ENCODE measurements at regions not wholly inside any gene's neighbourhood (a gene's known extent, or its start where the extent isn't known, plus 50 kb on each side); places are given as distances from the start of the nearest gene placed in this dataset.
"Not testable (repeated sequence)": the region's sequence is repeated elsewhere in the genome, so short reads cannot be mapped to it uniquely, and the experiment has no call there.

DNA sequence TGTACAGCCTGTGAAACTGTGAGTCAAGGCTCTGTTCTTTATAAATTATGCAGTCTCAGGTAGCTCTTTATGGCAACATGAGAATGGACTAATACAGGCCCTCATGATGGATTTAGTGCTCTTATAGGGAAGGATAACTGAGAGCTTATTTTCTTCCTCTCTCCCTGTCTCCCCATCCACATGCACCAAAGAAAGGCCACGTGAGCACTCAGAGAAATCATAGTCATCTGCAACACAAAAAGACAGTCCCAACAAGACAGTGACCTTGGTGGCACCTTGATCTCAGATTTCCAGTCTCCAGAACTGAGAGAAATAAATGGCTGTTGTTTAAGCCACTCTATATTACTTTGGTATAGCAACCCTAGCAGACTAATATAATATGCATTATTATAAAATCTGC lies 2133.6 kb upstream of the ACO1 start:
- Histone ChIP-seq H3K4me1 (no peaks in the 10 kb centered on the region), H3K27ac (no peak overlapping the region), H3K27me3 (no peaks in the 10 kb centered on the region), H3K36me3 (no peaks in the 10 kb centered on the region), H3K4me3 (replicated peaks in 1 of 3) (no peak overlapping the region), H3K9me3 (no peaks in the 10 kb centered on the region)
- DNase-seq = no peak
- no peak for TF ChIP-seq POLR2A (IDR thresholded peaks at IDR 0.05)
- TF ChIP-seq, protein P1, sequence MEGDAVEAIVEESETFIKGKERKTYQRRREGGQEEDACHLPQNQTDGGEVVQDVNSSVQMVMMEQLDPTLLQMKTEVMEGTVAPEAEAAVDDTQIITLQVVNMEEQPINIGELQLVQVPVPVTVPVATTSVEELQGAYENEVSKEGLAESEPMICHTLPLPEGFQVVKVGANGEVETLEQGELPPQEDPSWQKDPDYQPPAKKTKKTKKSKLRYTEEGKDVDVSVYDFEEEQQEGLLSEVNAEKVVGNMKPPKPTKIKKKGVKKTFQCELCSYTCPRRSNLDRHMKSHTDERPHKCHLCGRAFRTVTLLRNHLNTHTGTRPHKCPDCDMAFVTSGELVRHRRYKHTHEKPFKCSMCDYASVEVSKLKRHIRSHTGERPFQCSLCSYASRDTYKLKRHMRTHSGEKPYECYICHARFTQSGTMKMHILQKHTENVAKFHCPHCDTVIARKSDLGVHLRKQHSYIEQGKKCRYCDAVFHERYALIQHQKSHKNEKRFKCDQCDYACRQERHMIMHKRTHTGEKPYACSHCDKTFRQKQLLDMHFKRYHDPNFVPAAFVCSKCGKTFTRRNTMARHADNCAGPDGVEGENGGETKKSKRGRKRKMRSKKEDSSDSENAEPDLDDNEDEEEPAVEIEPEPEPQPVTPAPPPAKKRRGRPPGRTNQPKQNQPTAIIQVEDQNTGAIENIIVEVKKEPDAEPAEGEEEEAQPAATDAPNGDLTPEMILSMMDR (IDR thresholded peaks at IDR 0.05) = no peak
- WGBS, 2 donors = 43 to 52% methylated on average over 1 of the region's 1 CpG
- intact Hi-C loops (cut with DNase I) = no loop called here

DNA sequence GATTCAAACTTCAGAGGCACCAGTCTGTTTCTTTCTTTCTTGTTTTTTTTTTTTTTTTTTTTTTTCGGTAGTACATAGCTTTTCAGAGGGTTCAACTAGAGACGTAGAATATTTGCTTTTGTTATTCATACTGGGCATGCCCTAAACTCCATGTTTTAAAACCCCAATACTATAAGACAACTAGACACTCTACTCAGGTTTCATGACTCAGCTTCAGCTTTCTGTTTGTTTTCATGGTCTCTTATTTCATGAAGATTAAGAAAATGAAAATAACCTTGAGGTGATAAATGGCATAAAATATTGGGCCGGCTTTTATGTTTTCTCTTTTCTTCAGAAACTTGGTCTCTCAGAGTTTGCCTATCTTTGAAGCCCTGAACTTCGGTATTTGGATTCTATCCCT lies 2126.3 kb upstream of the ACO1 start:
- intact Hi-C loops (cut with DNase I) = no loop called here
- no peak overlapping the region for H3K27ac ChIP-seq
- WGBS, 2 donors = 80 to 84% methylated on average over 4 of the region's 4 CpGs
- H3K4me1 ChIP-seq = no peaks in the 10 kb centered on the region
- no peak for TF ChIP-seq POLR2A (IDR thresholded peaks at IDR 0.05)
- H3K9me3 ChIP-seq = no peaks in the 10 kb centered on the region
- no peaks in the 10 kb centered on the region for H3K36me3 ChIP-seq
- no peak overlapping the region for H3K4me3 ChIP-seq (replicated peaks in 1 of 3)
- no peaks in the 10 kb centered on the region for H3K27me3 ChIP-seq
- DNase-seq = no peak

DNA sequence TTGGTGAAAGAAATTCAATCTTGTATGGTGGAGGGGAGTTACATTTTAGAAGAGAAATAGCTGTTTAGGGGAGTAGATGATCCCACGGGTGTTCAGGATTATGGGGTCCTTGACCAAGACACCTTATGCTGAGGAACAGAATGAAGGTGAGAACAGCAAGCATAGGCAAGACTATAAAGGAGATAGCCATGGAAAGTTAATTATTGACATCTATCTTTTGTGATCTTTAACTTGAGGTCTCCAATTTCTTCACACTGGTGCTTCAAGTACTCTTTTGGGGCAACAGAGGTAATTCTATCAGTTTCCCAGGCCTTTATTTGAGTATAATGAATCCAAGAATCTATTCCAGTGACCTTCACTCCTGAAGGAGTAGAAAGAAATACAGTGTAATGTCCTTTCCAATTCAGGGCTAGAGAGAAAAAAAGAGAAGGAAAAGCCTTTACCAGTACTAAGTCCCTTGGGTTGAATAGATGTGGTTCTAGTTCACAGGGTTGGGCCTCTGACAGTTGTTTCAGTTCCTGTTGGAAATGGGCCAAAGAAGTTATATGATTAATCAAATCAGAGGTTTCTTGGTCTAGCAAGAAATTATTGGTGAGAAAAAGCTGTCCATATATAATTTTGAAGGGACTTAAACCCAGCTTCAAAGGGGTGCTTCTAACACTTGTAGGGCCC lies 2104.1 kb upstream of the ACO1 start:
- 81 to 87% methylated on average over 1 of the region's 1 CpG for WGBS, 2 donors
- Histone ChIP-seq H3K9me3 (no peaks in the 10 kb centered on the region), H3K4me1 (no peaks in the 10 kb centered on the region), H3K27me3 (no peaks in the 10 kb centered on the region), H3K36me3 (no peaks in the 10 kb centered on the region), H3K27ac (no peak overlapping the region), H3K4me3 (replicated peaks in 1 of 3) (no peak overlapping the region)
- no peak for DNase-seq
- TF ChIP-seq POLR2A (IDR thresholded peaks at IDR 0.05) = no peak
- TF ChIP-seq, protein P1 (IDR thresholded peaks at IDR 0.05) = no peak
- intact Hi-C loops (cut with DNase I) = no loop called here

DNA sequence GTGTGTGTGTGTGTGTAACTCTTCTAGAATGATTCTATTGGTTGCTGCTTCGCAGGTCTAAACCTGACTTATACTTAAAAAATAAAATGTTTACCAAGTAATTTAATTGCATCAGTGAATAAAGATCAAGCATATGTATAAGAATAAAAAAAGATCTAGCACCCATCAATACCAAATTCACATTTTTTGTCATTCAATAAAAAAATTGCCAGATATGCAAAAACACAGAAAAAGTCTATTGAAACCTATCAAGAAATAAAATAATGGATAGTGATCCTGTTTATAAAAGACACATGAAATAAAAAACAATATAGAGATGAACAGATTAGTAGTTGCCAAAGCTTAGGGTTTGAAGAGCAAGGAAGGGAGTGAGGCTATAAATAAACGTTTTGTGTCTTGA lies 2095.0 kb upstream of the ACO1 start:
- 72 to 74% methylated on average over 2 of the region's 2 CpGs for WGBS, 2 donors
- H3K36me3 ChIP-seq = no peaks in the 10 kb centered on the region
- TF ChIP-seq POLR2A (IDR thresholded peaks at IDR 0.05) = no peak
- TF ChIP-seq, protein P1 (IDR thresholded peaks at IDR 0.05) = no peak
- intact Hi-C loops (cut with DNase I) = no loop called here
- no peaks in the 10 kb centered on the region for H3K4me1 ChIP-seq
- no peaks in the 10 kb centered on the region for H3K9me3 ChIP-seq
- no peak overlapping the region for H3K27ac ChIP-seq
- H3K27me3 ChIP-seq = no peaks in the 10 kb centered on the region
- no peak overlapping the region for H3K4me3 ChIP-seq (replicated peaks in 1 of 3)
- no peak for DNase-seq

DNA sequence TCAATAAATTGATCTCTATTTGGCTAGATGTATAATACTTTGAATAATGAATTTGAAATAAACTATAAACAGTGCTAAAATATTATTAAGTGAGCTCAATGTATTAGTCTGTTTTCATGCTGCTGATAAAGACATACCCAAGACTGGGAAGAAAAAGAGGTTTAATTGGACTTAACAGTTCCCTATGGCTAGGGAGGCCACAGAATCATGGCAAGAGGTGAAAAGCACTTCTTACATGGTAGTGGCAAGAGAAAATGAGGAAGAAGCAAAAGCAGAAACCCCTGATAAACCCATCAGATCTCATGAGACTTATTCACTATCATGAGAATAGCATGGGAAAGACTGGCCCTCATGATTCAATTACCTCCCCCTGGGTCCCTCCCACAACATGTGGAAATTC lies 2092.4 kb upstream of the ACO1 start:
- H3K27ac ChIP-seq; H3K4me3 ChIP-seq (replicated peaks in 1 of 3); DNase-seq; intact Hi-C loops (cut with DNase I); H3K27me3 ChIP-seq; H3K4me1 ChIP-seq; H3K9me3 ChIP-seq; H3K36me3 ChIP-seq: not testable (repeated sequence)

DNA sequence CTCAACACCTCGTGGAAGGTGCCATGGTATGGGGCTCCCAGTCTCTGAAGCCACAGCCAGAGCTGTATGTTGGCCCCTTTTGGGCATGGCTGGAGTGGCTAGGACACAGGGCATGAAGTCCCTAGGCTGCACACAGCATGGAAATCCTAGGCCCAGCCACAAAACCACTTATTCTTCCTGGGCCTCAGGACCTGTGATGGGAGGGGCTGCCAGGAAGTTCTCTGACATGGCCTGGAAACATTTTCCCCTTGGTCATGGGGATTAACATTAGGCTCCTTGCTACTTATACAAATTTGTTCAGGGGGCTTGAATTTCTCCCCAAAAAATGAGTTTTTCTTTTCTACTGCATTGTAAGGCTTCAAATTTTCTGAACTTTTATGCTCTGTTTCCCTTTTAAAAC lies 2091.2 kb upstream of the ACO1 start:
- H3K27me3 ChIP-seq = no peaks in the 10 kb centered on the region
- intact Hi-C loops (cut with DNase I) = no loop called here
- TF ChIP-seq POLR2A (IDR thresholded peaks at IDR 0.05) = no peak
- DNase-seq = no peak
- no peaks in the 10 kb centered on the region for H3K9me3 ChIP-seq
- H3K27ac ChIP-seq = no peak overlapping the region
- H3K36me3 ChIP-seq = no peaks in the 10 kb centered on the region
- H3K4me1 ChIP-seq = no peaks in the 10 kb centered on the region
- 50 to 60% methylated on average over 1 of the region's 1 CpG for WGBS, 2 donors
- H3K4me3 ChIP-seq (replicated peaks in 1 of 3) = no peak overlapping the region

Measured in thyroid gland (tissue), 4 donors.